HG03342 (cell line): ENCODE measurements at regions not wholly inside any gene's neighbourhood (a gene's known extent, or its start where the extent isn't known, plus 50 kb on each side); places are given as distances from the start of the nearest gene placed in this dataset.

Source experiments
- ATAC-seq: cut with Tn5 transposase; IDR thresholded peaks from one replicate; pipeline ENCODE4 v1.9.1; 2021; ENCODE audit warnings: mild to moderate bottlenecking, moderate library complexity; ENCODE audit not compliant: unreplicated experiment

- ATAC-seq = no peak
Observed at GRCh38 chr14:97695456-97695981, 898.3 kb downstream of the VRK1 start.

- no peak for ATAC-seq
Observed at GRCh38 chr14:97697772-97698171, 900.6 kb downstream of the VRK1 start.

GRCh38 chr14:97699026-97699425 is 901.8 kb downstream of the VRK1 start:
- ATAC-seq = no peak

GRCh38 chr14:97703006-97703760 is 906.0 kb downstream of the VRK1 start:
- no peak for ATAC-seq

- ATAC-seq = no peak
Observed at GRCh38 chr14:97704316-97704885, 907.2 kb downstream of the VRK1 start.

GRCh38 chr14:97705107-97705506 is 907.9 kb downstream of the VRK1 start:
- no peak for ATAC-seq

GRCh38 chr14:97705976-97706375 is 908.8 kb downstream of the VRK1 start:
- ATAC-seq = no peak

- ATAC-seq = no peak
Observed at GRCh38 chr14:97706819-97707218, 909.6 kb downstream of the VRK1 start.

GRCh38 chr14:97707603-97708002 is 910.4 kb downstream of the VRK1 start:
- no peak for ATAC-seq

GRCh38 chr14:97709552-97709951 is 912.4 kb downstream of the VRK1 start:
- ATAC-seq = no peak

- no peak for ATAC-seq
Observed at GRCh38 chr14:97710726-97711125, 913.5 kb downstream of the VRK1 start.

- no peak for ATAC-seq
Observed at GRCh38 chr14:97712471-97712870, 915.3 kb downstream of the VRK1 start.

- no peak for ATAC-seq
Observed at GRCh38 chr14:97713023-97713422, 915.8 kb downstream of the VRK1 start.

- no peak for ATAC-seq
Observed at GRCh38 chr14:97718886-97719442, 921.8 kb downstream of the VRK1 start.

GRCh38 chr14:97719931-97720330 is 922.7 kb downstream of the VRK1 start:
- ATAC-seq = no peak

GRCh38 chr14:97723351-97723750 is 926.2 kb downstream of the VRK1 start:
- ATAC-seq = no peak

- ATAC-seq = no peak
Observed at GRCh38 chr14:97723819-97724218, 926.6 kb downstream of the VRK1 start.

- ATAC-seq = no peak
Observed at GRCh38 chr14:97724265-97724731, 927.1 kb downstream of the VRK1 start.

- ATAC-seq = no peak
Observed at GRCh38 chr14:97726676-97727075, 929.5 kb downstream of the VRK1 start.

- no peak for ATAC-seq
Observed at GRCh38 chr14:97730706-97731105, 933.5 kb downstream of the VRK1 start.

GRCh38 chr14:97731800-97732199 is 934.6 kb downstream of the VRK1 start:
- no peak for ATAC-seq

GRCh38 chr14:97747316-97747715 is 950.1 kb downstream of the VRK1 start:
- no peak for ATAC-seq
